Activated CD4-positive, alpha-beta T cell treated with anti-CD3 and anti-CD28 coated beads, Interleukin-2, amount 50 U/mL, for 48 hours (primary cell): ENCODE measurements at regions not wholly inside any gene's neighbourhood (a gene's known extent, or its start where the extent isn't known, plus 50 kb on each side); places are given as distances from the start of the nearest gene placed in this dataset.

Source experiments
- DNase-seq, 2 experiments: peaks; one replicate each; pipeline ENCODE4 v3.0.0-alpha.2; 2020

- DNase-seq, result peak; percentile 26 to 52
Measured at GRCh38 chr2:46239175-46239846, 57.9 kb upstream of the EPAS1 start.

DNA sequence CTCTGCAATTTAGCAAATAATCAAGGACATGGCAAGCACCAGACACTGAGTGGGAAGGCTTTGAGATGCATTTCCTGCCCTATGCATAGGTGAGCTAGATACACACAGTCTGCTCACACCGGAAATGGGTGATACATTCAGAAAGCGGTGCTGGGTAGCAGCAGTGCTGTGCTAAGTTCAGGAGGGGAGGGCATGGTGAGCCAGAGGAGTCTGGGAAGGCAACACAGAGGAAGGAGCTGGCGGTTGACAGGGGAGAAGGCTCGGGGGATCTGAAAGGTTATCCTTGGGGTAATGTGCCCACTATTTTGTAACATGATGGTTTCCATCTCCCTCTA, 57.4 kb upstream of the EPAS1 start:
- DNase-seq, result peak; percentile 65 to 73

- no peak for DNase-seq
Measured at GRCh38 chr2:46241344-46241743, 55.9 kb upstream of the EPAS1 start.

- DNase-seq, result no peak
Measured at GRCh38 chr2:46245869-46246268, 51.3 kb upstream of the EPAS1 start.

- no peak for DNase-seq
Measured at GRCh38 chr2:46246790-46247189, 50.4 kb upstream of the EPAS1 start.
